Fibroblast of lung (primary cell): ENCODE measurements at regions not wholly inside any gene's neighbourhood (a gene's known extent, or its start where the extent isn't known, plus 50 kb on each side); places are given as distances from the start of the nearest gene placed in this dataset.

Experiments used
- CTCF ChIP-seq, 2 donors: IDR thresholded peaks in 1 of 2; conservative IDR thresholded peaks in 1 of 2; 1 replicate in 1 of 2; 2 replicates in 1 of 2; pipeline ENCODE4 v1.5.1; 2011 to 2012; ENCODE audit warnings: low read length in 2 of 2, control low read depth in 1 of 2, inconsistent platforms in 1 of 2, low read depth in 1 of 2, mild to moderate bottlenecking in 1 of 2
- EZH2 ChIP-seq: IDR thresholded peaks from 2 replicates; pipeline ENCODE4 v1.5.1; 2012; ENCODE audit warnings: low read length, control low read depth, mild to moderate bottlenecking; ENCODE audit errors: missing control alignments

DNA sequence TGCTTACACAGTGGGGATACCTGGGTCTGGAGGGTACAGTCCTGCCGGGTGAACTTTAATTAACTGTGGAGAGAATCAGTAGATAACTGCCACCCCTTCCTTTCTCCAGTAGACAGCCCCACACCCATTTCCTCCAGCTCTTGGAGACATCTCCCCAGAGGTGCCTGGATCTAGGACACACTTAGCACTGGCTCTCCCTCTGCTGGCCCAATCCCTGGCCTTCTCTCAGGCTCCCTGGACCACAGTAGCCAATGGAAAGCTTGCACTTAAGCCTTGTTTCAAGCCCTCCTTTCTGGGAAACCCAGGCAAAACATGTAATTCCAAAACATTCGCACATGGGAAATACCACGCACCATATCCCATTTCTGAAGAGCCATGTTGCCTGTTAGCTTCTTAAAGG lies 169.2 kb upstream of the GAS1 start:
- TF ChIP-seq CTCF (conservative IDR thresholded peaks at IDR 0.05 in 1 of 2, IDR thresholded peaks at IDR 0.05 in 1 of 2; ENCODE audit: low read depth in 1 of 2, low read length in 2 of 2) (no peak), EZH2 (no peak)
